HCT116 (cell line): ENCODE measurements at regions not wholly inside any gene's neighbourhood (a gene's known extent, or its start where the extent isn't known, plus 50 kb on each side); places are given as distances from the start of the nearest gene placed in this dataset.

ENCODE experiments used
- CBX3 ChIP-seq: IDR thresholded peaks from 2 replicates; pipeline ENCODE4 v1.6.1; 2012; ENCODE audit warnings: low read depth
- CEBPB ChIP-seq: IDR thresholded peaks from 2 replicates; pipeline ENCODE4 v1.6.1; 2012; ENCODE audit warnings: low read depth
- CTCF ChIP-seq, 3 experiments: fragments of 200-600 bp in 1 of 3; sonication (generic) in 1 of 3; IDR thresholded peaks in 2 of 3; conservative IDR thresholded peaks in 1 of 3; 2 replicates each; pipeline ENCODE4 v1.5.1; 2012 to 2017; ENCODE audit warnings: low read depth in 2 of 3, low read length in 2 of 3, antibody characterized with exemption in 1 of 3, borderline replicate concordance in 1 of 3, control low read depth in 1 of 3, mild to moderate bottlenecking in 1 of 3, mixed read lengths in 1 of 3, mixed run types in 1 of 3, moderate library complexity in 1 of 3; ENCODE audit not compliant: insufficient read depth in 1 of 3
- EZH2phosphoT487 ChIP-seq: fragments of 200-600 bp; IDR thresholded peaks from 2 replicates; pipeline ENCODE4 v1.6.1; 2018; ENCODE audit warnings: antibody characterized with exemption, borderline replicate concordance
- FOSL1 ChIP-seq: IDR thresholded peaks from 2 replicates; pipeline ENCODE4 v1.6.1; 2012; ENCODE audit warnings: low read depth
- POLR2A ChIP-seq: IDR thresholded peaks from 2 replicates; pipeline ENCODE4 v1.7.0; 2011; ENCODE audit warnings: borderline replicate concordance; ENCODE audit not compliant: insufficient read depth, insufficient read length; ENCODE audit errors: extremely low read depth
- POLR2AphosphoS5 ChIP-seq: IDR thresholded peaks from 2 replicates; pipeline ENCODE4 v1.6.1; 2011; ENCODE audit warnings: mild to moderate bottlenecking, low read depth, low read length, moderate library complexity
- SIN3A ChIP-seq: IDR thresholded peaks from 2 replicates; pipeline ENCODE4 v1.6.1; 2012; ENCODE audit warnings: low read depth
- TCF7L2 ChIP-seq: IDR thresholded peaks from 2 replicates; pipeline ENCODE4 v1.7.0; 2011; ENCODE audit warnings: borderline replicate concordance, inconsistent platforms; ENCODE audit not compliant: insufficient read depth, insufficient read length; ENCODE audit errors: extremely low read depth
- YY1 ChIP-seq: IDR thresholded peaks from 2 replicates; pipeline ENCODE4 v1.6.1; 2011; ENCODE audit warnings: low read length, low read depth, moderate library complexity, mild to moderate bottlenecking; ENCODE audit not compliant: insufficient replicate concordance; ENCODE audit errors: extremely low read depth

- no peak for TF ChIP-seq POLR2A
- no peak for TF ChIP-seq CEBPB
- TF ChIP-seq CTCF (IDR thresholded peaks at IDR 0.05 in 2 of 3, conservative IDR thresholded peaks at IDR 0.05 in 1 of 3; ENCODE audit: borderline replicate concordance in 1 of 3, insufficient read depth in 1 of 3, low read depth in 2 of 3, low read length in 2 of 3), result no peak
- TF ChIP-seq EZH2phosphoT487, result no peak
- no peak for TF ChIP-seq YY1
- TF ChIP-seq FOSL1, result no peak
- TF ChIP-seq POLR2AphosphoS5, result no peak
- no peak for TF ChIP-seq TCF7L2
- no peak for TF ChIP-seq SIN3A
- TF ChIP-seq CBX3, result no peak
Measured at GRCh38 chr5:93327605-93328004, 253.4 kb downstream of the NR2F1-AS1 start.
